Ascending aorta (tissue), 2 donors: ENCODE measurements at regions not wholly inside any gene's neighbourhood (a gene's known extent, or its start where the extent isn't known, plus 50 kb on each side); places are given as distances from the start of the nearest gene placed in this dataset.
A peak's percentile ranks its signal among the peaks of the same experiment; 100 is the strongest.

Experiments
- DNase-seq, 2 donors: peaks; one replicate each; pipeline ENCODE4 v3.0.0-alpha.2; 2019; ENCODE audit warnings: low spot score in 2 of 2
- H3K27ac ChIP-seq, 2 donors: fragments of 200-600 bp; sonication (generic); one replicate each; pipeline ENCODE4 v1.5.1; 2016 to 2017; ENCODE audit warnings: mild to moderate bottlenecking in 1 of 2
- H3K27me3 ChIP-seq: fragments of 200-600 bp; sonication (generic); one replicate; pipeline ENCODE4 v1.5.1; 2017
- H3K36me3 ChIP-seq, 2 donors: fragments of 200-600 bp; sonication (generic); one replicate each; pipeline ENCODE4 v1.5.1; 2016
- H3K4me1 ChIP-seq, 2 donors: fragments of 200-600 bp; sonication (generic); one replicate each; pipeline ENCODE4 v1.5.1; 2016 to 2017; ENCODE audit warnings: mild to moderate bottlenecking in 1 of 2
- H3K4me3 ChIP-seq, 2 donors: fragments of 200-600 bp; sonication (generic); one replicate each; pipeline ENCODE4 v1.5.1; 2016 to 2017; ENCODE audit warnings: mild to moderate bottlenecking in 1 of 2
- H3K9me3 ChIP-seq, 2 donors: fragments of 200-600 bp; sonication (generic); one replicate each; pipeline ENCODE4 v1.5.1; 2016
- CTCF ChIP-seq, 3 experiments: fragments of 200-600 bp in 2 of 3; fragments of 450-650 bp in 1 of 3; sonication (generic) in 2 of 3; IDR thresholded peaks; one replicate each; pipeline ENCODE4 v1.5.1; 2016 to 2019; ENCODE audit warnings: antibody characterized with exemption in 3 of 3, mild to moderate bottlenecking in 1 of 3, moderate library complexity in 1 of 3
- intact Hi-C: fragments of 100-400 bp; cut with DNase I; formaldehyde crosslinking; loops from one replicate; pipeline ENCODE4 v1.15.1; 2023

GRCh38 chr3:81432456-81432855 lies 329.0 kb downstream of the GBE1 start:
- no peaks in the 10 kb centered on the region for H3K36me3 ChIP-seq
- H3K27ac ChIP-seq: no peak overlapping the region
- no peak overlapping the region for H3K4me3 ChIP-seq
- TF ChIP-seq CTCF (IDR thresholded peaks at IDR 0.05): no peak
- no peaks in the 10 kb centered on the region for H3K4me1 ChIP-seq
- no peaks in the 10 kb centered on the region for H3K9me3 ChIP-seq
- no peak for DNase-seq
- intact Hi-C loops: no loop called here
- no peaks in the 10 kb centered on the region for H3K27me3 ChIP-seq

- intact Hi-C loops: no loop called here
- H3K4me1 ChIP-seq: no peaks in the 10 kb centered on the region
- no peak for TF ChIP-seq CTCF (IDR thresholded peaks at IDR 0.05)
- no peak overlapping the region for H3K4me3 ChIP-seq
- no peaks in the 10 kb centered on the region for H3K9me3 ChIP-seq
- H3K27me3 ChIP-seq: no peaks in the 10 kb centered on the region
- H3K27ac ChIP-seq: no peak overlapping the region
- H3K36me3 ChIP-seq: no peaks in the 10 kb centered on the region
- DNase-seq: no peak
Observed at GRCh38 chr3:81426826-81427577, 334.4 kb downstream of the GBE1 start.

- H3K9me3 ChIP-seq: no peaks in the 10 kb centered on the region
- no peak for TF ChIP-seq CTCF (IDR thresholded peaks at IDR 0.05)
- no peak overlapping the region for H3K27ac ChIP-seq
- intact Hi-C loops: no loop called here
- H3K4me3 ChIP-seq: no peak overlapping the region
- H3K4me1 ChIP-seq: no peaks in the 10 kb centered on the region
- DNase-seq: no peak
- H3K27me3 ChIP-seq: no peaks in the 10 kb centered on the region
- no peaks in the 10 kb centered on the region for H3K36me3 ChIP-seq
Observed at GRCh38 chr3:81425198-81425868, 336.1 kb downstream of the GBE1 start.

- intact Hi-C loops: loop anchor here (2.0 kb wide), 1 partner anchor 714 kb away; no protein-coding TSS in a partner anchor
- DNase-seq: no peak
- no peaks in the 10 kb centered on the region for H3K9me3 ChIP-seq
- no peaks in the 10 kb centered on the region for H3K27me3 ChIP-seq
- no peak overlapping the region for H3K4me3 ChIP-seq
- no peaks in the 10 kb centered on the region for H3K4me1 ChIP-seq
- TF ChIP-seq CTCF (IDR thresholded peaks at IDR 0.05): peak in 2 of 3 experiments; percentile 39 to 64
- H3K36me3 ChIP-seq: no peaks in the 10 kb centered on the region
- H3K27ac ChIP-seq: no peak overlapping the region
Observed at GRCh38 chr3:81419228-81419627, 342.2 kb downstream of the GBE1 start.

GRCh38 chr3:81416812-81417211 lies 344.6 kb downstream of the GBE1 start:
- intact Hi-C loops: no loop called here
- H3K4me3 ChIP-seq: no peak overlapping the region
- H3K36me3 ChIP-seq: no peaks in the 10 kb centered on the region
- TF ChIP-seq CTCF (IDR thresholded peaks at IDR 0.05): no peak
- no peak overlapping the region for H3K27ac ChIP-seq
- no peaks in the 10 kb centered on the region for H3K4me1 ChIP-seq
- no peak for DNase-seq
- no peaks in the 10 kb centered on the region for H3K9me3 ChIP-seq
- H3K27me3 ChIP-seq: no peaks in the 10 kb centered on the region
